Loucy (cell line): ENCODE measurements at regions not wholly inside any gene's neighbourhood (a gene's known extent, or its start where the extent isn't known, plus 50 kb on each side); places are given as distances from the start of the nearest gene placed in this dataset.

Experiments used
- H2AFZ ChIP-seq: fragments of 200-600 bp; sonication (generic); 2 replicates; pipeline ENCODE4 v1.6.0; 2016; ENCODE audit warnings: antibody characterized with exemption, mild to moderate bottlenecking, low read length, moderate library complexity
- H3F3A ChIP-seq: fragments of 200-600 bp; 2 replicates; pipeline ENCODE4 v1.6.0; 2016; ENCODE audit warnings: antibody characterized with exemption, low read depth, mild to moderate bottlenecking
- H3K27me3 ChIP-seq: fragments of 200-600 bp; sonication (generic); 2 replicates; pipeline ENCODE4 v1.6.1; 2014; ENCODE audit warnings: low read length, mild to moderate bottlenecking; ENCODE audit not compliant: insufficient read depth, poor library complexity, severe bottlenecking
- H3K36me3 ChIP-seq: fragments of 200-600 bp; sonication (generic); 2 replicates; pipeline ENCODE4 v1.6.1; 2016; ENCODE audit warnings: low read length; ENCODE audit not compliant: insufficient read depth
- H3K4me1 ChIP-seq: fragments of 200-600 bp; sonication (generic); 2 replicates; pipeline ENCODE4 v1.5.1; 2014; ENCODE audit warnings: low read length, mild to moderate bottlenecking; ENCODE audit not compliant: insufficient read depth, poor library complexity, severe bottlenecking
- H3K4me2 ChIP-seq: fragments of 200-600 bp; sonication (generic); 2 replicates; pipeline ENCODE4 v1.6.0; 2014; ENCODE audit warnings: antibody characterized with exemption, low read length, low read depth, mild to moderate bottlenecking; ENCODE audit not compliant: poor library complexity, severe bottlenecking
- H3K4me3 ChIP-seq: fragments of 200-600 bp; sonication (generic); 2 replicates; pipeline ENCODE4 v1.5.1; 2014; ENCODE audit warnings: low read length, mild to moderate bottlenecking, mixed read lengths; ENCODE audit not compliant: poor library complexity, severe bottlenecking
- H3K79me2 ChIP-seq: fragments of 200-600 bp; sonication (generic); 2 replicates; pipeline ENCODE4 v1.6.1; 2014; ENCODE audit warnings: low read length; ENCODE audit not compliant: insufficient read depth
- H3K9ac ChIP-seq: fragments of 200-600 bp; sonication (generic); 2 replicates; pipeline ENCODE4 v1.6.0; 2014; ENCODE audit warnings: mild to moderate bottlenecking, low read depth, low read length, moderate library complexity; ENCODE audit not compliant: poor library complexity, severe bottlenecking
- H3K9me2 ChIP-seq: fragments of 200-600 bp; sonication (generic); replicated peaks from 2 replicates; pipeline ENCODE4 v1.6.1; 2016; ENCODE audit warnings: low read depth, low read length, mixed read lengths
- H3K9me3 ChIP-seq: fragments of 200-600 bp; sonication (generic); 2 replicates; pipeline ENCODE4 v1.6.1; 2014; ENCODE audit warnings: mild to moderate bottlenecking, antibody characterized with exemption, low read length, low read depth; ENCODE audit not compliant: insufficient read depth
- H4K20me1 ChIP-seq: fragments of 200-600 bp; sonication (generic); 2 replicates; pipeline ENCODE4 v1.6.0; 2014; ENCODE audit warnings: antibody characterized with exemption, low read length, mild to moderate bottlenecking; ENCODE audit not compliant: insufficient read depth, poor library complexity, severe bottlenecking
- CTCF ChIP-seq: fragments of 200-600 bp; sonication (generic); conservative IDR thresholded peaks from 2 replicates; pipeline ENCODE4 v1.5.1; 2014; ENCODE audit warnings: mild to moderate bottlenecking, antibody characterized with exemption, low read length
- EZH2phosphoT487 ChIP-seq: fragments of 200-600 bp; IDR thresholded peaks from 2 replicates; pipeline ENCODE4 v1.6.1; 2018; ENCODE audit warnings: antibody characterized with exemption, mild to moderate bottlenecking, moderate library complexity, borderline replicate concordance

- H2AFZ ChIP-seq: no peak overlapping the region
- H3K36me3 ChIP-seq: no peaks in the 10 kb centered on the region
- H3K4me1 ChIP-seq: peaks cover 3% of the 10 kb centered on the region
- H3K4me2 ChIP-seq: no peak overlapping the region
- H4K20me1 ChIP-seq: no peaks in the 10 kb centered on the region
- H3F3A ChIP-seq: no peaks in the 10 kb centered on the region
- no peaks in the 10 kb centered on the region for H3K27me3 ChIP-seq
- no peaks in the 10 kb centered on the region for H3K9me2 ChIP-seq
- H3K9me3 ChIP-seq: no peaks in the 10 kb centered on the region
- no peak for TF ChIP-seq CTCF
- TF ChIP-seq EZH2phosphoT487: no peak
- H3K4me3 ChIP-seq: no peak overlapping the region
- H3K9ac ChIP-seq: no peak overlapping the region
- H3K79me2 ChIP-seq: no peaks in the 10 kb centered on the region
Measured at GRCh38 chr2:144074450-144074849, 445.5 kb downstream of the ZEB2 start.

- no peaks in the 10 kb centered on the region for H3K79me2 ChIP-seq
- no peaks in the 10 kb centered on the region for H3K9me3 ChIP-seq
- no peaks in the 10 kb centered on the region for H3F3A ChIP-seq
- TF ChIP-seq CTCF: no peak
- TF ChIP-seq EZH2phosphoT487: no peak
- no peak overlapping the region for H3K4me2 ChIP-seq
- no peaks in the 10 kb centered on the region for H3K9me2 ChIP-seq
- H3K27me3 ChIP-seq: no peaks in the 10 kb centered on the region
- H3K36me3 ChIP-seq: no peaks in the 10 kb centered on the region
- no peak overlapping the region for H3K9ac ChIP-seq
- no peak overlapping the region for H3K4me3 ChIP-seq
- peaks cover 3% of the 10 kb centered on the region for H3K4me1 ChIP-seq
- H2AFZ ChIP-seq: no peak overlapping the region
- no peaks in the 10 kb centered on the region for H4K20me1 ChIP-seq
Measured at GRCh38 chr2:144071461-144071860, 448.5 kb downstream of the ZEB2 start.

GRCh38 chr2:144067506-144067905 lies 452.4 kb downstream of the ZEB2 start:
- Histone ChIP-seq H3K9ac (no peak overlapping the region), H3K4me3 (no peak overlapping the region), H3K4me2 (no peak overlapping the region), H3F3A (no peaks in the 10 kb centered on the region), H4K20me1 (no peaks in the 10 kb centered on the region), H3K27me3 (no peaks in the 10 kb centered on the region), H3K79me2 (no peaks in the 10 kb centered on the region), H3K4me1 (peaks cover 9% of the 10 kb centered on the region), H3K9me3 (no peaks in the 10 kb centered on the region), H3K9me2 (no peaks in the 10 kb centered on the region), H2AFZ (no peak overlapping the region), H3K36me3 (no peaks in the 10 kb centered on the region)
- TF ChIP-seq CTCF: no peak
- no peak for TF ChIP-seq EZH2phosphoT487
